NCI-H524 (cell line): ENCODE measurements at regions not wholly inside any gene's neighbourhood (a gene's known extent, or its start where the extent isn't known, plus 50 kb on each side); places are given as distances from the start of the nearest gene placed in this dataset.
"Not testable (repeated sequence)": the region's sequence is repeated elsewhere in the genome, so short reads cannot be mapped to it uniquely, and the experiment has no call there.

Source experiments
- DNase-seq, 2 experiments: peaks; one replicate each; lab custom pipeline; 2025; lab: John Stamatoyannopoulos, UW

GRCh38 chr4:112946127-112946526, 103.3 kb upstream of the ANK2 start:
- peak; percentile 54 to 76 for DNase-seq

DNA sequence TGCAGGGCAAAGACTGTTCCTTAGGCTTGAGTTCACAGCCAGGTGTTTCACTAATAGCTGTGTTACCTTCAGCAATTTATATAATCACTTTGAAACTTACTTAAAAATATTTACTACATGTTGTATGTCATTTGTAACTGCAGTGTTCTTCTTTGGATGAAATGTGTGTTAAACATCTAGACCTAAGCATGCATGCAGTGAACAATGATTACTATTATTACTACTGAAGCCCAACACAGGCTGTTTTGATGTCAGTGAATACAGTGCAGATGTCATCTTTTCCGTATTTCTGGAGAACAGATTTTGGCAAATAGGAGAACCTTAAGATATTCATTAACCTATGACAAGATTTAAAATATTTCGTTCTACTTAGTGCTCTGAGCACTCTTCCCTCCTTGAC, 101.8 kb upstream of the ANK2 start:
- peak; percentile 32 to 50 for DNase-seq

DNA sequence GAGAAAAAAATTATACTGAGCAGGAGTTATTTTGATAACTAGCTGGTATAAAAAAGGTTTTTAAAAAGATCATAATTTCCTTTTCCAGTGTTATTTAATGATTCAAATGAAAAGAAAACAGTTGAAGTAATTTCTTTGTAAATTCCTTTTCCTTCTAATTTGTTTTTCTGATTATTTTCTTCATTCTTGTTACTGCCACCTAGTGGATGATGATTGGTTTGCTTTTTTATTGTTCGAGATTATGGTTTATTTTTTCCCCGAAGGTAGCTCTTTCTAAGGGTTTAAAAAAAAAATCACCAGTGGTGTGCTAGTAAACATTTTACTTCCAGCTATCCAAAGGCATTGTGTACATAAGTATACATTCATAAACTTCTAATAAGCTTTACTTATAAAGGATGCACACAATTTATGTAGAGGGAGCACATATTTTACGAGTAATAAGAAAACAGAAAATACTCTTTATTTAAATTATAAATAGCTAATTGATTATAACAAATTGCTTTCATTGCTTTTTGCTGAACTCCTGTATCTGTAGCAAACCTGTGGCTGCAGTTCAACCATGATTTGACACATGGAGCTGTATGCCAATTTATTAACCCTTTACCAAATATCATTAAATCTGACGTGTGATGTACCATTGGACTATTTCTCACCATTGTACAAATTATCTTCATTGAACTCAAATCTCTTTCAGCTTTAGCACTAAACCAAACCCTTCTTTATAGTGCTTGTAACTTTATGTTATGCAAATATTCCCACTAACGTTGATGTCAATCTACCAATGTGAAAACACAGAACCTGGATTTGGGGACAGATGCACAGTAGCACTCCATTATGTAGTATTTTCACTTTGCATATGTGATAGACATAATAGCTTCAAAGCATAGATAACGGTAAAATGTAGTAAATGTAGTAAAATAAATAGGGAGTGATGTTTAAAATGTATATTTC, 97.8 kb upstream of the ANK2 start:
- peak in 1 of 2 experiments; percentile 15 for DNase-seq

GRCh38 chr4:112952313-112952700, 97.1 kb upstream of the ANK2 start:
- no peak for DNase-seq

- DNase-seq = peak in 1 of 2 experiments; percentile 54
These were observed 96.2 kb upstream of the ANK2 start for GRCh38 chr4:112953262-112953661.

GRCh38 chr4:112954286-112954685, 95.2 kb upstream of the ANK2 start:
- DNase-seq = peak in 1 of 2 experiments; percentile 21

DNA sequence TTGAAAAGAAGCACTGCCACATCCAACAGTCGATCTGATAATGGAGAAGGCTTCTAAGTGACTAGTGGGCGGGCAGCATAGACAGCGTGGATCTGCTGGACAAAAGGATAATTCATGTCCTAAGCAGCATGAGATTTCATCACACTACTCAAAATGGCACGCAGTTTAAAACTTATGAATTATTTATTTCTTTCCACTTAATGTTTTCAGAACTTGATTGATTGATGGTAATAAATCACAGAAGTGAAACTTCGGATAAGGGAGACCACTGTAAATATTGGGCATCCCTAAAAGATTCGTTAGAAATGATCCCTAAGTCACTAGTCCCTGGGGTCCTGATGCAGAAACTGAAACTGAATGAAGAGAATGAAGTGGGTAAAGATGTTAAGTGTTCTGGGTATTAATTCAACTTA, 93.0 kb upstream of the ANK2 start:
- DNase-seq = no peak

DNA sequence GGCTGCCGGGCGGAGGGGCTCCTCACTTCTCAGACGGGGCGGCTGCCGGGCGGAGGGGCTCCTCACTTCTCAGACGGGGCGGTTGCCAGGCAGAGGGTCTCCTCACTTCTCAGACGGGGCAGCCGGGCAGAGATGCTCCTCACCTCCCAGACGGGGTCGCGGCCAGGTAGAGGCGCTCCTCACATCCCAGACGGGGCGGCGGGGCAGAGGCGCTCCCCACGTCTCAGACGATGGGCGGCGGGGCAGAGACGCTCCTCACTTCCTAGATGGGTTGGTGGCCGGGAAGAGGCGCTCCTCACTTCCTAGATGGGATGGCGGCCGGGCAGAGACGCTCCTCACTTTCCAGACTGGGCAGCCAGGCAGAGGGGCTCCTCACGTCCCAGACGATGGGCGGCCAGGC, 91.7 kb upstream of the ANK2 start:
- not testable (repeated sequence) for DNase-seq

DNA sequence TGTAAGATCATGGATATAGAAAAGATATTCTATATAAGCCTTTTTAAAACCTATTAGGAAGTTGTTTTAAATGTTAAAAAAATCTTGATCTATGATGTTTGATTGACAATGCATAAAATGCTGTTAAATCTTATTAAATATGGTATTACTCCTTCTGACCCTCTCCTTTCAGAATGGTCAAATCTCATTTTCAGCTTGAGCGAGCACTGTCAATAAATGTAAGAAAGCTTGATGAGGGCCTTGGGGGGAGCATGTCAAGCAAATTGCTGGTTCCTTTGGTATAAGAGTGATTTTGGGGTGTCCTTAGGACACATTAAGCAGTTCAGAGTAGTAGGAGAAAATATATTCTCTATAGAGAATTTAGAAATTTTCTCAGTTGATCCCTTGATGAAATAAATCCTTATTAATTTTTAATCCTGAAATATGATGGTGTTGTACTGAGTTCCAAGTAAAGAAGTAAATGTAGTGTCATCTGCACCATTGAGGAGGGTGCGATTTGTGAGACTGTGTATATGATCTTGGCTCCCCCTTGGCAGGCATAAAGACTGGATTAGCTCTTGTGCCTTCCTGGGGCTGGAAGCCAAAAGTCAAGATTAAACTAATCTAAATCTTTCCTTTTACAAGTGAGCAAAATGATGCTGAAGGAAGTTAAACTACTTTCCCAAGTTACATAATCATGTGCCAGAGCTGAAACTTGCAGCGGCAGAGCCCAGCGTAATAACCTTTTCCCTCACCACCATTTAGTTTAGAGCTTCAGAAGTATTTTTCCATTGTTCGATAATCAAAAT, 82.6 kb upstream of the ANK2 start:
- peak in 1 of 2 experiments; percentile 37 for DNase-seq

DNA sequence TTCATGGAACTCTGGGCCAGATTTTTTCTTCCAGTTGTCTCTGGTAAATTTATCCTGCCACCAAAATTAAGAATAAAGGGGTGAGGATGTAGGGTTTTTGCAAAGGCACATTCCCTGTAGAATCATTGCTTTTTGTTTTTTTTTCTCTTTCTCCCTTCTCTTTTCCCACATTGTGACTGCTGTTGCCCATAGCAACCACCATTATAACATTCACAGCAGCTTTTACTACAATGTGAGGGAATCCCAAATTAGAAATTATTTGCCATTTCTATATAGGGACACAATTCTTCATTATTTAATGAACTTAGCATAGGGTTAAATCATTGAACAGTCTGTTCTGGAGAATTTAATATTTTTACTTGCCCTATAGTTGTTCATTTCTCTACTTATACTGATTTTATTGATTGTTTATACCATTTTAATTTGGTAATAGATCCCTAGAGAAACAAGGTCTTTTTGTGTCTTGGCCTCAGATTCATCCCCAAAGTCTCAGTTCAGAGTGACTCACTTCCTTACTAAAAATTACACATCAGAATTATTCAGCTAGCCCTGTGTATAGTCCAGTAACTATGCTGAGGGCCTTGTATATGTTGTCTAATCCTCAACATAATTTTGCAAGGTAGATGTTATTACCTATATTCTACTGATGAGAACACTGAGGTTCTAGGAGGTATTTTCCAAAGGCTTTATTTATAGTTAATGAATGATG, 80.8 kb upstream of the ANK2 start:
- DNase-seq = no peak

GRCh38 chr4:112970903-112971302, 78.5 kb upstream of the ANK2 start:
- no peak for DNase-seq

GRCh38 chr4:112973750-112974251, 75.7 kb upstream of the ANK2 start:
- DNase-seq = peak in 1 of 2 experiments; percentile 44

DNA sequence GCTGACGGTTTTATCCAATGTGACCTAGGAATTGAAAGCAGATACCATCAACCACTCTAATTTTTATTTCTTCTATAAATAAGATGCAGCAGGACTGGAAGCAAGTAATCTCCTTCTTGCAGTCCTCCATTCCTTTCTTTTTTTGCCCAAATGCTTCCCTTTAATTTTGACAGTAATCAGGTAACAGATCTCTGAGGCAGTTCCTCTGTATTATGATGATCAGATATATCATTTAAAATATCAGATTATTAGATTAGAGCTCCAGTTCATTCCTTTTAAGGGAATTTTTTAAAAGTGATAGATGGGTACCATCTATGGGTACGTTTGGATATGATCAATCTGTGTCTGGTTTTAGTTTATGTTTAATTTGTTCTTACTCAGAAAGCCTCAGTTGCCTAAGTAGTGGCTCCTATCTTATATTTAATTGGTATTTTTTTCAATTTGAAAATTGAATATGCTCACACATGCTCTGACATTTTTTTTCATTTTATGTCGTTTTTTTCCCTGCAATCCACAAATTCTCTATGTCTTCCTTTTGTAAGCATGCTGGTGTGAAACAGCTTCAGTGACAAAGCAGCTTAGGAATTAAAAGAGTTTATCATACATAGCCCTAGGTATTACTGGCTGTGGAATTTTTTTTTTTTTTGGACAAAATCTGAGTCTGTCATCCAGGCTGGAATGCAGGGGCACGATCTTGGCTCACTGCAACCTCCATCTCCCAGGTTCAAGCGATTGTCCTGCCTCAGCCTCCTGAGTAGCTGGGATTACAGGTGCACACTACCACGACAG, 73.7 kb upstream of the ANK2 start:
- no peak for DNase-seq

DNA sequence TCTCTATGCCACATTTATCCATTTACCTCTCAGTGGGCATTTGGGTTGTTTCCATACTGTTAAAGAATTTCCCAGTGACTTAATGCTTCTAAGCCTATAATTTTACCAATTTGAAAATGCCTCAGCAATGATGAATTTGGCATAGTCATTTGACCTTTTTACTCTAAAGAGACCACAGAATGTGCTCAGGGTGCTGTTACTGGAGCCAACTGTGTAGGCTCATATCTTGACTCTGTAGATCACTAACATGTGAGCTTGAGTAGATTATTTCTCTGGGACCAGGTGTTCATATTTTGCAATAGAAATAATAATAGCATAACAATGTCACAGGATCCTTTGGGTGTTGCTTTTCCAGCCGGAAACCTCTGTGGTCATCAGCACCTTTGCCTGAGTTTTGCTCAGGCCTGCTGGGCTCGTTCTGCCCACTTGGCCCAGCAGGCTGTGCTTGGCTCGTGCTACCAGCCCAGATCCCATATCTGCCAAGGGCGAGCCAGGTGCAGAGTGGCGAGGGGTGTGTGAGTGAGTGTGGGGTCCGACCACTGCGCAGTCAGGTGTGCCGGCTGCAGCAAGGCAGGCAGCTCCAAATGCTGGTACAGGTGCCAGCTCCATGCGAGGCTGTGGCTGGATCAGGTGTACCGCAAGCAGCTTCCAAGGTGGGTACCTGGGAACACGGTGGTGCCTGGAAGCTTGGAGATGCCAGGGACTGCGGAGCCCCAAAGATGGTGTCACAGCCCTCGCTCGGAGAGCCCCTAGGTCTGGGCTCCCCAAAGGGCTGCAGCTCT, 70.6 kb upstream of the ANK2 start:
- DNase-seq = no peak

DNA sequence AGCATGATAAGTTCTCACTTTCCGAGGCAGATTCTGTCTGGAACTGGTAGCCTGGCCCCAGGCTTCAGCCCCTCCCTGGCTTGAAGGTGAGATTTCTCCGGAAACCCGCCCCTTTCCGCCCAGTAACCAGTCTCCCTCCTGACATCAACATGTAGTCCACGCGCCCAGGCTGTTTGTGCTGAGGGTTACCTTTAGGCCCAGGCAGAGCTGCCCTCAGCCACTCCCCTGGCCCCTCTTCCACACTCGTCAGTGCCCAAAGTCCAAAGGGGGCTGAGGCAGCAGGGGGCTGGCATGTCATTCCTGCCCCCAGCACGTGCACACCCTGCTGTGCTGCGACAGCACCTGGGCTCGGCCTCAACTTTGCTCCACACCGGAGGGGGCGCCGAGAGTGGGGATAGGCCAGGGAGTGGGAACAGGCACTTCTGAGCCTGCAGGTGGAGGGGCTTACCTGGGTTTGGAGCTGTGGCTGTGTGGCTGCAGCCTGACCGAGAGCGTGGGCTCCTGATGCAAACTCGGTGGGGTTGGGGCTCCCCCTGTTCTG, 69.5 kb upstream of the ANK2 start:
- no peak for DNase-seq

GRCh38 chr4:112982680-112983079, 66.8 kb upstream of the ANK2 start:
- no peak for DNase-seq

DNA sequence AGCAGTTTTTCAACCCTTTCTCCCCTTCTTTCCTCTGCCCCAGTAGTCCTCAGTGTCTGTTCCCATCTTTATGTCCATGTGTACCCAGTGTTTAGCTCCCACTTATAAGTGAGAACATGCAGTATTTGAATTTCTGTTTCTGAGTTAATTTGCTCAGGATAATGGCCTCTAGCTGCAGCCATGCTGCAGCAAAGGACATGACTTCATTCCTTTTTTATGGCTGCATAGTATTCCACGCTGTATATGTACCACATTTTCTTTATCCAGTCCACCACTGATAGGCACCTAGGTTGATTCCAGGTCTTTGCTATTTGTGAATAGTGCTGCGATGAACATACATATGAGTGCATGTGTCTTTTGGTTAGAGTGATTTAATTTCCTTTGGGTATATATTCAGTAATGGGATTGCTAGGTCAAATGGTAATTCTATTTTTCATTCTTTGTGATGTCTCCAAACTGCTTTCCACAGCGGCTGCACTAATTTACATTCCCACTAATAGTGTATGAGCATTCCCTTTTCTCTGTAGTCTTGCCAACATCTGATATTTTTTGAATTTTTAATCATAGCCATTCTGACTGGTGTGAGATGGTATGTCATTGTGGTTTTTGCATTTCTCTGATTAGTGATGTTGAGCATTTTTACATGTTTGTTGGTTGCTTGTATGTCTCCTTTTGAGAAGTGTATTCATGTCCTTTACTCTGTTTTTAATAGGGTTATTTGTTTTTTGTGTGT, 54.6 kb upstream of the ANK2 start:
- DNase-seq = no peak
